ENCODE measurements at regions not wholly inside any gene's neighbourhood (a gene's known extent, or its start where the extent isn't known, plus 50 kb on each side); places are given as distances from the start of the nearest gene placed in this dataset.
"Not testable (repeated sequence)": the region's sequence is repeated elsewhere in the genome, so short reads cannot be mapped to it uniquely, and the experiment has no call there.

GRCh38 chr4:151522866-151523519, 114.0 kb downstream of the FHIP1A start:
- no peak for DNase-seq

- peak in 1 of 2 experiments; percentile 8 for DNase-seq
Observed at GRCh38 chr4:151524610-151525009, 115.6 kb downstream of the FHIP1A start.

GRCh38 chr4:151526489-151526888, 117.5 kb downstream of the FHIP1A start:
- not testable (repeated sequence) for DNase-seq

GRCh38 chr4:151527699-151528098, 118.7 kb downstream of the FHIP1A start:
- DNase-seq: no peak

- no peak for DNase-seq
Observed at GRCh38 chr4:151529187-151529586, 120.2 kb downstream of the FHIP1A start.

- DNase-seq: no peak
Observed at GRCh38 chr4:151530230-151530629, 121.3 kb downstream of the FHIP1A start.

GRCh38 chr4:151530783-151531182, 121.8 kb downstream of the FHIP1A start:
- no peak for DNase-seq

- DNase-seq: no peak
Observed at GRCh38 chr4:151532001-151532708, 123.2 kb downstream of the FHIP1A start.

GRCh38 chr4:151534195-151534594, 125.2 kb downstream of the FHIP1A start:
- no peak for DNase-seq

GRCh38 chr4:151535366-151535765, 126.4 kb downstream of the FHIP1A start:
- DNase-seq: no peak

GRCh38 chr4:151537687-151538086, 128.7 kb downstream of the FHIP1A start:
- no peak for DNase-seq

GRCh38 chr4:151538963-151539362, 130.0 kb downstream of the FHIP1A start:
- DNase-seq: no peak

GRCh38 chr4:151540728-151541388, 131.9 kb downstream of the FHIP1A start:
- DNase-seq: no peak

GRCh38 chr4:151541389-151542071, 132.6 kb downstream of the FHIP1A start:
- no peak for DNase-seq

- DNase-seq: no peak
Observed at GRCh38 chr4:151548708-151549107, 139.7 kb downstream of the FHIP1A start.

- DNase-seq: not testable (repeated sequence)
Observed at GRCh38 chr4:151549378-151549777, 140.4 kb downstream of the FHIP1A start.

- DNase-seq: no peak
Observed at GRCh38 chr4:151553874-151554273, 144.9 kb downstream of the FHIP1A start.

- DNase-seq: no peak
Observed at GRCh38 chr4:151555151-151555945, 146.4 kb downstream of the FHIP1A start.

GRCh38 chr4:151558496-151559113, 149.6 kb downstream of the FHIP1A start:
- DNase-seq: no peak

- no peak for DNase-seq
Observed at GRCh38 chr4:151559595-151559994, 150.6 kb downstream of the FHIP1A start.

GRCh38 chr4:151561551-151562256, 152.7 kb downstream of the FHIP1A start:
- no peak for DNase-seq

Measured in NCI-H187 (cell line).